Peyer's patch (tissue), 4 donors: ENCODE measurements at regions not wholly inside any gene's neighbourhood (a gene's known extent, or its start where the extent isn't known, plus 50 kb on each side); places are given as distances from the start of the nearest gene placed in this dataset.

Source experiments
- CTCF ChIP-seq, 6 experiments: fragments of 450-650 bp in 4 of 6; fragments of 200-600 bp in 2 of 6; sonication (generic) in 1 of 6; IDR thresholded peaks; one replicate each; pipeline ENCODE4 v1.5.1; 2017 to 2019; ENCODE audit warnings: antibody characterized with exemption in 6 of 6, mild to moderate bottlenecking in 3 of 6, moderate library complexity in 1 of 6
- POLR2A ChIP-seq, 2 donors: fragments of 450-650 bp; IDR thresholded peaks; one replicate each; pipeline ENCODE4 v1.5.1; 2017; ENCODE audit warnings: antibody characterized with exemption in 2 of 2, mild to moderate bottlenecking in 2 of 2, moderate library complexity in 2 of 2

- TF ChIP-seq CTCF (IDR thresholded peaks at IDR 0.05) (no peak), POLR2A (IDR thresholded peaks at IDR 0.05) (no peak)
Observed at GRCh38 chr6:51542475-51542874, 544.9 kb downstream of the PKHD1 start.
